Breast epithelium (tissue), 3 donors: ENCODE measurements at regions not wholly inside any gene's neighbourhood (a gene's known extent, or its start where the extent isn't known, plus 50 kb on each side); places are given as distances from the start of the nearest gene placed in this dataset.

Experiments
- POLR2A ChIP-seq: fragments of 450-650 bp; IDR thresholded peaks from one replicate; pipeline ENCODE4 v1.6.1; 2016; ENCODE audit warnings: antibody characterized with exemption, mild to moderate bottlenecking, moderate library complexity
- POLR2AphosphoS5 ChIP-seq, 3 donors: sonication (generic); formaldehyde crosslinking; IDR thresholded peaks; one replicate each; pipeline ENCODE4 v1.6.1; 2017; ENCODE audit warnings: antibody characterized with exemption in 3 of 3
- TF ChIP-seq, protein P1 (sequence below), 3 donors: fragments of 450-650 bp; IDR thresholded peaks; one replicate each; pipeline ENCODE4 v1.5.1; 2016 to 2017; ENCODE audit warnings: antibody characterized with exemption in 3 of 3, mild to moderate bottlenecking in 3 of 3, moderate library complexity in 3 of 3

GRCh38 chr22:48832592-48832991 lies 995.1 kb downstream of the BRD1 start:
- TF ChIP-seq POLR2AphosphoS5 (IDR thresholded peaks at IDR 0.05), result no peak
- TF ChIP-seq, protein P1, sequence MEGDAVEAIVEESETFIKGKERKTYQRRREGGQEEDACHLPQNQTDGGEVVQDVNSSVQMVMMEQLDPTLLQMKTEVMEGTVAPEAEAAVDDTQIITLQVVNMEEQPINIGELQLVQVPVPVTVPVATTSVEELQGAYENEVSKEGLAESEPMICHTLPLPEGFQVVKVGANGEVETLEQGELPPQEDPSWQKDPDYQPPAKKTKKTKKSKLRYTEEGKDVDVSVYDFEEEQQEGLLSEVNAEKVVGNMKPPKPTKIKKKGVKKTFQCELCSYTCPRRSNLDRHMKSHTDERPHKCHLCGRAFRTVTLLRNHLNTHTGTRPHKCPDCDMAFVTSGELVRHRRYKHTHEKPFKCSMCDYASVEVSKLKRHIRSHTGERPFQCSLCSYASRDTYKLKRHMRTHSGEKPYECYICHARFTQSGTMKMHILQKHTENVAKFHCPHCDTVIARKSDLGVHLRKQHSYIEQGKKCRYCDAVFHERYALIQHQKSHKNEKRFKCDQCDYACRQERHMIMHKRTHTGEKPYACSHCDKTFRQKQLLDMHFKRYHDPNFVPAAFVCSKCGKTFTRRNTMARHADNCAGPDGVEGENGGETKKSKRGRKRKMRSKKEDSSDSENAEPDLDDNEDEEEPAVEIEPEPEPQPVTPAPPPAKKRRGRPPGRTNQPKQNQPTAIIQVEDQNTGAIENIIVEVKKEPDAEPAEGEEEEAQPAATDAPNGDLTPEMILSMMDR (IDR thresholded peaks at IDR 0.05), result no peak
- no peak for TF ChIP-seq POLR2A
